ENCODE measurements at regions not wholly inside any gene's neighbourhood (a gene's known extent, or its start where the extent isn't known, plus 50 kb on each side); places are given as distances from the start of the nearest gene placed in this dataset.
A peak's percentile ranks its signal among the peaks of the same experiment; 100 is the strongest.

GRCh38 chr15:95278532-95279245, 1047.3 kb downstream of the MCTP2 start:
- DNase-seq (ENCODE audit: low read depth in 2 of 2), result no peak

GRCh38 chr15:95279277-95280019, 1048.1 kb downstream of the MCTP2 start:
- DNase-seq (ENCODE audit: low read depth in 2 of 2), result no peak

- DNase-seq (ENCODE audit: low read depth in 2 of 2), result no peak
These were observed 1049.3 kb downstream of the MCTP2 start for GRCh38 chr15:95280711-95281110.

GRCh38 chr15:95281470-95281869, 1049.0 kb upstream of the NR2F2 start:
- no peak for DNase-seq (ENCODE audit: low read depth in 2 of 2)

GRCh38 chr15:95284492-95284891, 1046.0 kb upstream of the NR2F2 start:
- no peak for DNase-seq (ENCODE audit: low read depth in 2 of 2)

GRCh38 chr15:95284933-95285421, 1045.5 kb upstream of the NR2F2 start:
- DNase-seq (ENCODE audit: low read depth in 2 of 2), result peak; percentile 45 to 75

GRCh38 chr15:95286352-95286880, 1044.1 kb upstream of the NR2F2 start:
- no peak for DNase-seq (ENCODE audit: low read depth in 2 of 2)

GRCh38 chr15:95287720-95288103, 1042.8 kb upstream of the NR2F2 start:
- no peak for DNase-seq (ENCODE audit: low read depth in 2 of 2)

- DNase-seq (ENCODE audit: low read depth in 2 of 2), result no peak
These were observed 1041.9 kb upstream of the NR2F2 start for GRCh38 chr15:95288626-95289025.

GRCh38 chr15:95290176-95290974, 1040.1 kb upstream of the NR2F2 start:
- DNase-seq (ENCODE audit: low read depth in 2 of 2), result no peak

GRCh38 chr15:95291898-95292472, 1038.5 kb upstream of the NR2F2 start:
- DNase-seq (ENCODE audit: low read depth in 2 of 2), result peak; percentile 48 to 70

GRCh38 chr15:95292785-95293450, 1037.6 kb upstream of the NR2F2 start:
- DNase-seq (ENCODE audit: low read depth in 2 of 2), result no peak

- no peak for DNase-seq (ENCODE audit: low read depth in 2 of 2)
These were observed 1037.0 kb upstream of the NR2F2 start for GRCh38 chr15:95293456-95294031.

GRCh38 chr15:95295363-95295762, 1035.1 kb upstream of the NR2F2 start:
- DNase-seq (ENCODE audit: low read depth in 2 of 2), result no peak

- DNase-seq (ENCODE audit: low read depth in 2 of 2), result peak; percentile 29 to 87
These were observed 1034.4 kb upstream of the NR2F2 start for GRCh38 chr15:95295896-95296625.

GRCh38 chr15:95296643-95297042, 1033.9 kb upstream of the NR2F2 start:
- DNase-seq (ENCODE audit: low read depth in 2 of 2), result peak; percentile 89 to 92

GRCh38 chr15:95298729-95299128, 1031.8 kb upstream of the NR2F2 start:
- no peak for DNase-seq (ENCODE audit: low read depth in 2 of 2)

- peak; percentile 71 to 95 for DNase-seq (ENCODE audit: low read depth in 2 of 2)
These were observed 1029.5 kb upstream of the NR2F2 start for GRCh38 chr15:95300958-95301357.

GRCh38 chr15:95302206-95302605, 1028.3 kb upstream of the NR2F2 start:
- DNase-seq (ENCODE audit: low read depth in 2 of 2), result peak; percentile 98 to 99

- peak; percentile 79 to 96 for DNase-seq (ENCODE audit: low read depth in 2 of 2)
These were observed 1027.7 kb upstream of the NR2F2 start for GRCh38 chr15:95302809-95303208.

Data from dermis microvascular lymphatic vessel endothelial cell (primary cell).